ENCODE measurements at regions not wholly inside any gene's neighbourhood (a gene's known extent, or its start where the extent isn't known, plus 50 kb on each side); places are given as distances from the start of the nearest gene placed in this dataset.
"Not testable (repeated sequence)": the region's sequence is repeated elsewhere in the genome, so short reads cannot be mapped to it uniquely, and the experiment has no call there.

GRCh38 chr12:93979189-93979588, 169.2 kb upstream of the PLXNC1 start:
- DNase-seq = peak in 1 of 2 experiments; percentile 8

GRCh38 chr12:93980711-93981110, 167.7 kb upstream of the PLXNC1 start:
- no peak for DNase-seq

GRCh38 chr12:93981411-93981810, 167.0 kb upstream of the PLXNC1 start:
- DNase-seq = no peak

GRCh38 chr12:93982771-93983315, 165.5 kb upstream of the PLXNC1 start:
- DNase-seq = peak in 1 of 2 experiments; percentile 16

GRCh38 chr12:93984005-93984404, 164.4 kb upstream of the PLXNC1 start:
- DNase-seq = no peak

- DNase-seq = no peak
Measured at GRCh38 chr12:93989949-93990348, 158.4 kb upstream of the PLXNC1 start.

- DNase-seq = no peak
Measured at GRCh38 chr12:93990832-93991803, 157.3 kb upstream of the PLXNC1 start.

GRCh38 chr12:93991829-93992461, 156.4 kb upstream of the PLXNC1 start:
- no peak for DNase-seq

GRCh38 chr12:93994721-93995120, 153.7 kb upstream of the PLXNC1 start:
- DNase-seq = no peak

GRCh38 chr12:93996321-93996720, 152.1 kb upstream of the PLXNC1 start:
- DNase-seq = no peak

GRCh38 chr12:94001691-94002090, 146.7 kb upstream of the PLXNC1 start:
- no peak for DNase-seq

- not testable (repeated sequence) for DNase-seq
Measured at GRCh38 chr12:94002925-94003324, 145.5 kb upstream of the PLXNC1 start.

- peak; percentile 3 to 39 for DNase-seq
Measured at GRCh38 chr12:94007833-94008232, 140.5 kb upstream of the PLXNC1 start.

- DNase-seq = no peak
Measured at GRCh38 chr12:94010307-94010706, 138.1 kb upstream of the PLXNC1 start.

- DNase-seq = no peak
Measured at GRCh38 chr12:94012071-94012470, 136.3 kb upstream of the PLXNC1 start.

- no peak for DNase-seq
Measured at GRCh38 chr12:94012590-94012989, 135.8 kb upstream of the PLXNC1 start.

GRCh38 chr12:94017247-94017646, 131.1 kb upstream of the PLXNC1 start:
- not testable (repeated sequence) for DNase-seq

GRCh38 chr12:94020335-94020734, 128.0 kb upstream of the PLXNC1 start:
- no peak for DNase-seq

GRCh38 chr12:94023879-94024278, 124.5 kb upstream of the PLXNC1 start:
- no peak for DNase-seq

- DNase-seq = no peak
Measured at GRCh38 chr12:94025068-94025467, 123.3 kb upstream of the PLXNC1 start.

- DNase-seq = no peak
Measured at GRCh38 chr12:94025756-94026155, 122.6 kb upstream of the PLXNC1 start.

- no peak for DNase-seq
Measured at GRCh38 chr12:94026596-94026995, 121.8 kb upstream of the PLXNC1 start.

GRCh38 chr12:94027561-94027960, 120.8 kb upstream of the PLXNC1 start:
- no peak for DNase-seq

- DNase-seq = no peak
Measured at GRCh38 chr12:94031763-94032162, 116.6 kb upstream of the PLXNC1 start.
